Thyroid gland (tissue), 4 donors: ENCODE measurements at regions not wholly inside any gene's neighbourhood (a gene's known extent, or its start where the extent isn't known, plus 50 kb on each side); places are given as distances from the start of the nearest gene placed in this dataset.

ENCODE experiments used
- CTCF ChIP-seq, 6 experiments: fragments of 200-600 bp in 3 of 6; fragments of 450-650 bp in 3 of 6; sonication (generic) in 3 of 6; IDR thresholded peaks; one replicate each; pipeline ENCODE4 v1.5.1; 2016 to 2019; ENCODE audit warnings: antibody characterized with exemption in 6 of 6, mild to moderate bottlenecking in 2 of 6, inconsistent platforms in 1 of 6, moderate library complexity in 1 of 6
- POLR2A ChIP-seq, 2 donors: fragments of 450-650 bp; IDR thresholded peaks; one replicate each; pipeline ENCODE4 v1.6.1; 2017; ENCODE audit warnings: antibody characterized with exemption in 2 of 2, mild to moderate bottlenecking in 2 of 2, moderate library complexity in 1 of 2

- TF ChIP-seq CTCF (IDR thresholded peaks at IDR 0.05) (no peak), POLR2A (IDR thresholded peaks at IDR 0.05) (no peak)
These were observed 300.2 kb downstream of the CDCA7 start for GRCh38 chr2:173654896-173655265.
